ENCODE measurements at regions not wholly inside any gene's neighbourhood (a gene's known extent, or its start where the extent isn't known, plus 50 kb on each side); places are given as distances from the start of the nearest gene placed in this dataset.

- no peak overlapping the region for H3K18ac ChIP-seq (ENCODE audit: low read depth in 1 of 2, low read length in 2 of 2)
- H2BK12ac ChIP-seq (ENCODE audit: low read length in 2 of 2): no peak overlapping the region
- H2AFZ ChIP-seq (ENCODE audit: low read depth, low read length): no peak overlapping the region
- no peak overlapping the region for H3K14ac ChIP-seq (ENCODE audit: low read length in 2 of 2)
- H3K9me3 ChIP-seq (ENCODE audit: control insufficient read depth, low read length): no peaks in the 10 kb centered on the region
- peaks cover 0 to 56% of the 10 kb centered on the region in 2 experiments for H3K27me3 ChIP-seq (ENCODE audit: control insufficient read depth in 1 of 2, insufficient read depth in 1 of 2, low read length in 2 of 2)
- no peak overlapping the region for H3K4me2 ChIP-seq (ENCODE audit: low read length, poor library complexity, severe bottlenecking)
- H3K23ac ChIP-seq (ENCODE audit: low read length in 2 of 2): no peak overlapping the region
- no peak overlapping the region for H4K8ac ChIP-seq (ENCODE audit: low read length)
- H3K79me1 ChIP-seq (replicated peaks; ENCODE audit: low read length, poor library complexity, severe bottlenecking): no peaks in the 10 kb centered on the region
- no peak overlapping the region for H2AK5ac ChIP-seq (ENCODE audit: low read length, severe bottlenecking)
- no peak overlapping the region for H3K4me3 ChIP-seq (ENCODE audit: insufficient read depth in 1 of 2, low read depth in 1 of 2, low read length in 2 of 2)
- H3K4me1 ChIP-seq (ENCODE audit: control insufficient read depth, insufficient read depth, low read depth, low read length): no peaks in the 10 kb centered on the region
- H3K36me3 ChIP-seq (ENCODE audit: control insufficient read depth in 1 of 2, insufficient read depth in 2 of 2, low read depth in 1 of 2, low read length in 2 of 2): no peaks in the 10 kb centered on the region
- no peak overlapping the region for H2BK5ac ChIP-seq (ENCODE audit: low read depth, low read length, poor library complexity, severe bottlenecking)
- no peak for DNase-seq
- 79% methylated on average over 8 of the region's 8 CpGs for WGBS
- H3K27ac ChIP-seq (ENCODE audit: low read length, poor library complexity, severe bottlenecking): no peak overlapping the region
- H2BK15ac ChIP-seq (ENCODE audit: low read depth, poor library complexity, severe bottlenecking): no peak overlapping the region
- H3K4ac ChIP-seq (ENCODE audit: low read depth in 1 of 2, low read length in 2 of 2): no peak overlapping the region
- no peak overlapping the region for H2BK120ac ChIP-seq (ENCODE audit: low read depth, low read length)
- H3K9ac ChIP-seq (ENCODE audit: low read length): no peak overlapping the region
- H4K91ac ChIP-seq (ENCODE audit: low read length): no peak overlapping the region
Observed at GRCh38 chr3:73294537-73294936, 233.1 kb downstream of the EBLN2 start.

- no peak overlapping the region for H2BK12ac ChIP-seq (ENCODE audit: low read length in 2 of 2)
- H2BK120ac ChIP-seq (ENCODE audit: low read depth, low read length): no peak overlapping the region
- DNase-seq: no peak
Observed at GRCh38 chr3:73295876-73296635, 234.6 kb downstream of the EBLN2 start.

GRCh38 chr3:73296859-73297258, 235.4 kb downstream of the EBLN2 start:
- H2AFZ ChIP-seq (ENCODE audit: low read depth, low read length): no peak overlapping the region
- H4K91ac ChIP-seq (ENCODE audit: low read length): no peak overlapping the region
- no peak overlapping the region for H3K4ac ChIP-seq (ENCODE audit: low read depth in 1 of 2, low read length in 2 of 2)
- H2BK12ac ChIP-seq (ENCODE audit: low read length in 2 of 2): no peak overlapping the region
- H3K27ac ChIP-seq (ENCODE audit: low read length, poor library complexity, severe bottlenecking): no peak overlapping the region
- H2BK120ac ChIP-seq (ENCODE audit: low read depth, low read length): no peak overlapping the region
- H3K9me3 ChIP-seq (ENCODE audit: control insufficient read depth, low read length): no peaks in the 10 kb centered on the region
- no peak overlapping the region for H3K23ac ChIP-seq (ENCODE audit: low read length in 2 of 2)
- no peak overlapping the region for H3K4me3 ChIP-seq (ENCODE audit: insufficient read depth in 1 of 2, low read depth in 1 of 2, low read length in 2 of 2)
- H3K4me2 ChIP-seq (ENCODE audit: low read length, poor library complexity, severe bottlenecking): no peak overlapping the region
- peaks cover 0 to 57% of the 10 kb centered on the region in 2 experiments for H3K27me3 ChIP-seq (ENCODE audit: control insufficient read depth in 1 of 2, insufficient read depth in 1 of 2, low read length in 2 of 2)
- no peak overlapping the region for H4K8ac ChIP-seq (ENCODE audit: low read length)
- WGBS: 94% methylated on average over 4 of the region's 5 CpGs
- DNase-seq: no peak
- no peaks in the 10 kb centered on the region for H3K4me1 ChIP-seq (ENCODE audit: control insufficient read depth, insufficient read depth, low read depth, low read length)
- no peaks in the 10 kb centered on the region for H3K79me1 ChIP-seq (replicated peaks; ENCODE audit: low read length, poor library complexity, severe bottlenecking)
- no peak overlapping the region for H2AK5ac ChIP-seq (ENCODE audit: low read length, severe bottlenecking)
- no peak overlapping the region for H3K9ac ChIP-seq (ENCODE audit: low read length)
- no peak overlapping the region for H2BK15ac ChIP-seq (ENCODE audit: low read depth, poor library complexity, severe bottlenecking)
- H3K14ac ChIP-seq (ENCODE audit: low read length in 2 of 2): no peak overlapping the region
- no peak overlapping the region for H3K18ac ChIP-seq (ENCODE audit: low read depth in 1 of 2, low read length in 2 of 2)
- no peak overlapping the region for H2BK5ac ChIP-seq (ENCODE audit: low read depth, low read length, poor library complexity, severe bottlenecking)
- H3K36me3 ChIP-seq (ENCODE audit: control insufficient read depth in 1 of 2, insufficient read depth in 2 of 2, low read depth in 1 of 2, low read length in 2 of 2): no peaks in the 10 kb centered on the region

More at GRCh38 chr3:73295876-73296635, 234.6 kb downstream of the EBLN2 start:
- H3K23ac ChIP-seq (ENCODE audit: low read length in 2 of 2): no peak overlapping the region
- no peak overlapping the region for H4K91ac ChIP-seq (ENCODE audit: low read length)
- H2BK5ac ChIP-seq (ENCODE audit: low read depth, low read length, poor library complexity, severe bottlenecking): no peak overlapping the region
- H3K14ac ChIP-seq (ENCODE audit: low read length in 2 of 2): no peak overlapping the region
- H3K27me3 ChIP-seq (ENCODE audit: control insufficient read depth in 1 of 2, insufficient read depth in 1 of 2, low read length in 2 of 2): peaks cover 0 to 57% of the 10 kb centered on the region in 2 experiments
- no peak overlapping the region for H2BK15ac ChIP-seq (ENCODE audit: low read depth, poor library complexity, severe bottlenecking)
- no peaks in the 10 kb centered on the region for H3K79me1 ChIP-seq (replicated peaks; ENCODE audit: low read length, poor library complexity, severe bottlenecking)
- no peak overlapping the region for H2AK5ac ChIP-seq (ENCODE audit: low read length, severe bottlenecking)
- H3K9me3 ChIP-seq (ENCODE audit: control insufficient read depth, low read length): no peaks in the 10 kb centered on the region
- no peak overlapping the region for H2AFZ ChIP-seq (ENCODE audit: low read depth, low read length)
- H3K27ac ChIP-seq (ENCODE audit: low read length, poor library complexity, severe bottlenecking): no peak overlapping the region
- no peak overlapping the region for H3K4ac ChIP-seq (ENCODE audit: low read depth in 1 of 2, low read length in 2 of 2)
- no peak overlapping the region for H3K18ac ChIP-seq (ENCODE audit: low read depth in 1 of 2, low read length in 2 of 2)
- no peaks in the 10 kb centered on the region for H3K36me3 ChIP-seq (ENCODE audit: control insufficient read depth in 1 of 2, insufficient read depth in 2 of 2, low read depth in 1 of 2, low read length in 2 of 2)
- H4K8ac ChIP-seq (ENCODE audit: low read length): no peak overlapping the region
- H3K4me2 ChIP-seq (ENCODE audit: low read length, poor library complexity, severe bottlenecking): no peak overlapping the region
- H3K4me1 ChIP-seq (ENCODE audit: control insufficient read depth, insufficient read depth, low read depth, low read length): no peaks in the 10 kb centered on the region
- H3K9ac ChIP-seq (ENCODE audit: low read length): no peak overlapping the region
- WGBS: 93% methylated on average over 8 of the region's 9 CpGs
- no peak overlapping the region for H3K4me3 ChIP-seq (ENCODE audit: insufficient read depth in 1 of 2, low read depth in 1 of 2, low read length in 2 of 2)

GRCh38 chr3:73298243-73299183, 237.1 kb downstream of the EBLN2 start:
- Histone ChIP-seq H2BK5ac (ENCODE audit: low read depth, low read length, poor library complexity, severe bottlenecking) (no peak overlapping the region), H2BK15ac (ENCODE audit: low read depth, poor library complexity, severe bottlenecking) (no peak overlapping the region), H3K79me1 (replicated peaks; ENCODE audit: low read length, poor library complexity, severe bottlenecking) (no peaks in the 10 kb centered on the region), H3K4ac (ENCODE audit: low read depth in 1 of 2, low read length in 2 of 2) (no peak overlapping the region), H2BK12ac (ENCODE audit: low read length in 2 of 2) (no peak overlapping the region), H3K9me3 (ENCODE audit: control insufficient read depth, low read length) (no peaks in the 10 kb centered on the region), H3K27ac (ENCODE audit: low read length, poor library complexity, severe bottlenecking) (no peak overlapping the region), H3K4me2 (ENCODE audit: low read length, poor library complexity, severe bottlenecking) (no peak overlapping the region), H3K4me3 (ENCODE audit: insufficient read depth in 1 of 2, low read depth in 1 of 2, low read length in 2 of 2) (no peak overlapping the region), H4K8ac (ENCODE audit: low read length) (no peak overlapping the region), H3K4me1 (ENCODE audit: control insufficient read depth, insufficient read depth, low read depth, low read length) (no peaks in the 10 kb centered on the region), H3K27me3 (ENCODE audit: control insufficient read depth in 1 of 2, insufficient read depth in 1 of 2, low read length in 2 of 2) (peaks cover 0 to 64% of the 10 kb centered on the region in 2 experiments), H2AFZ (ENCODE audit: low read depth, low read length) (no peak overlapping the region), H3K9ac (ENCODE audit: low read length) (no peak overlapping the region), H3K18ac (ENCODE audit: low read depth in 1 of 2, low read length in 2 of 2) (no peak overlapping the region), H3K23ac (ENCODE audit: low read length in 2 of 2) (no peak overlapping the region), H2AK5ac (ENCODE audit: low read length, severe bottlenecking) (no peak overlapping the region), H3K36me3 (ENCODE audit: control insufficient read depth in 1 of 2, insufficient read depth in 2 of 2, low read depth in 1 of 2, low read length in 2 of 2) (no peaks in the 10 kb centered on the region), H3K14ac (ENCODE audit: low read length in 2 of 2) (no peak overlapping the region), H4K91ac (ENCODE audit: low read length) (no peak overlapping the region), H2BK120ac (ENCODE audit: low read depth, low read length) (no peak overlapping the region)
- no peak for DNase-seq
- WGBS: 84% methylated on average over 9 of the region's 11 CpGs
